CD4-positive, alpha-beta T cell treated with Interleukin-6 for 4 hours (primary cell): ENCODE measurements at regions not wholly inside any gene's neighbourhood (a gene's known extent, or its start where the extent isn't known, plus 50 kb on each side); places are given as distances from the start of the nearest gene placed in this dataset.
"Not testable (repeated sequence)": the region's sequence is repeated elsewhere in the genome, so short reads cannot be mapped to it uniquely, and the experiment has no call there.

Source experiments
- DNase-seq: peaks from one replicate; pipeline ENCODE4 v3.0.0-alpha.2; 2020; ENCODE audit warnings: mixed read lengths

DNA sequence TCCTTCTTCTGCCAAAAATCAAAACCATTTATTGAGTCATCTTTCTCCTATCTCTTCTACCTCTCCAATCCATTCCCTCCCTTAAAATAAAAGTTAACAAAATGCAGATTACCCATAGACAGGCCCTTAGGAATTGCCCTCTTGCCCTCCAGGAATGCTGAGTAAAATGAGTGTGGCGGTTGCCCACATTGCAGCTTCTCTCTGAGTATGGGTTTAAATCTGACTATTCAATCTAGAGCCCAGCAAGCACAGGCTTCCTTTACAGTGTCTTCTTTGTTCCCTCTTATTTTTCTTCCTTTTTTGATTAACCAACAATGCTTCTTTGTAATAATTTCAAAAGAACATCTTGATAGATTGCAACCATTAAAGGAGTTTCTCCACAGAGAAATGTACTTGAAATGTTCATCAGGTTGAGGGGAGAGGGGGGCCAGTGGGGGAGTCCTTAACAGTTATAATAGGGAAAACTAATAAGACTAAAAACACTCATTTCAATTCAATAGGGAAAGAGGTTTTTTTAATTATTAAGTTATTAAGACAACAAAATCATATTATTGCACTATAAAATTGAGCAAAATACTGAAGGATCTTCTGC, 135.3 kb upstream of the LMCD1 start:
- DNase-seq = no peak

DNA sequence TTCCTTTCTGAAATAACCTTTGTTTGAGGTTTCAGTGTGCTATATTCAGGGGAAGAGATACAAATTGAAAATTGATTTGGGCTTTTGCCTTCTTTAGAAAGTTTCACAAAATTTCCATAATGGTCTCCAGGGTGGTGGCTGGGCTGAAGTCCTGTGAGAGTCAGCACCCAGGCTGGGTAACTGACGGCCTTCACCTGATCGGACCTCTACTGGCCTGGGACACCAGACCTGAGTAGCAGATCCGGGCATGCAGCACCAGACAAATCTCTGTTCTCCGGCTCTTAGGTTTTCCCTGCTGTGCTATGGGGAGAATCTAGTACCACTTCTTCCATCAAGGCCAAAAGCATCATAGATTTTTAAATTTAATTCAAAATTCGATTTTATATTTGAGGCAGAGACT, 133.0 kb upstream of the LMCD1 start:
- DNase-seq = no peak

DNA sequence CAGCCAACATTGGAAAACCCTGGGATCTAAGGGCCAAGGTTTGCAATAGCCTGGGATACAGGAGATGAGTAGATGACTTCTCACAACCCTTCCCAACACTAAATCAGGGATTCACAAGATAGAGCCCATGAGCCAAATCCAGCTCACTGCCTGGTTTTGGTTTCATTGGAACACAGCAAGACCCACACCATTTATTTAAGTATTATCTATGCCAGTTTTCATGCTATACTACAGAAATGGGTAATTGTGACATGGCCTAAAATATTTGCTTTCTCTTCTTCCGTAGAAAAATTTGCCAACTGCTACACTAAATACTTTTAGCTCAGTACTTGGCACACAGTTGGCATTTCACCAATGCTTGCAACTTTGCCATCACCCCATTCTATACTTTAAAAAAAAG, 132.0 kb upstream of the LMCD1 start:
- no peak for DNase-seq

DNA sequence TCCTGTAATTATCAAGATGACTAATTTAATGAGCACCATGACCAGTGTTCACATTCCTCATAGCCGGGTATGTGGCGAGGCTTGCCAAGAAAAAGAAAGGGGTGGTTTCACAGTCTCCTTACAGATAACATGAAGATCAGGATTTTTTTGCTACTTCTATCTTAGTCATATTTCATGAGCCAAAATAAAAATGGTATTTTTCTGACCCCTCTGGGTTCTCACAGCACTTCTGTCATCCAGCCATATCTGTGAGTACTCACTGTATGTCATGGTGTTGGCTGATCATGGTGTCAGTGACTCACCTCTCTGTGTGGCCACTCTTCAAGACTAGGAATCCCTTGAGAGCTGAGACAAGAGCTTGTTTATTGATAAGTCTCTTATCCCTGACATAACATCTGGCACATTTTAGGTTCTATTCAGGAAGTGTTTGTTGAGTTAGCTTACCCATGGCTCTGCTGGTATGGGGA, 130.5 kb upstream of the LMCD1 start:
- no peak for DNase-seq

DNA sequence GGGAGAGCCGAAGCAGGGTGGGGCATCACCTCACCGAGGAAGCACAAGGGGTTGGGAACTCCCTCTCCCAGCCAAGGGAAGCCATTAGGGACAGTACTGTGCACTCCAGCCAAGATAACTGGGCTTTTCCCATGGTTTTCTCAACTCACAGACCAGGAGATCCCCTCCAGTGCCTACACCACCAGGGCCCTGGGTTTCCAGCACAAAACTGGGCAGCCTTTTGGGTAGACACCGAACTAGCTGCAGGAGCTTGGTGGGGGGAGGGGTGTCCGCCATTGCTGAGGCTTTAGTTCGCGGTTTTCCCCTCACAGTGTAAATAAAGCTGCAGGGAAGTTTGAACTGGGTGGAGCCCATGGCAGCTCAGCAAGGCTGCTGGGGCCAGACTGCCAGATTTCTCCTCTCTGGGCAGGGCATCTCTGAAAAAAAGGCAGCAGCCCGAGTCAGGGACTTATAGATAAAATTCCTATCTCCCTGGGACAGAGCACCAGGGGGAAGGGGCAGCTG, 129.6 kb upstream of the LMCD1 start:
- no peak for DNase-seq

DNA sequence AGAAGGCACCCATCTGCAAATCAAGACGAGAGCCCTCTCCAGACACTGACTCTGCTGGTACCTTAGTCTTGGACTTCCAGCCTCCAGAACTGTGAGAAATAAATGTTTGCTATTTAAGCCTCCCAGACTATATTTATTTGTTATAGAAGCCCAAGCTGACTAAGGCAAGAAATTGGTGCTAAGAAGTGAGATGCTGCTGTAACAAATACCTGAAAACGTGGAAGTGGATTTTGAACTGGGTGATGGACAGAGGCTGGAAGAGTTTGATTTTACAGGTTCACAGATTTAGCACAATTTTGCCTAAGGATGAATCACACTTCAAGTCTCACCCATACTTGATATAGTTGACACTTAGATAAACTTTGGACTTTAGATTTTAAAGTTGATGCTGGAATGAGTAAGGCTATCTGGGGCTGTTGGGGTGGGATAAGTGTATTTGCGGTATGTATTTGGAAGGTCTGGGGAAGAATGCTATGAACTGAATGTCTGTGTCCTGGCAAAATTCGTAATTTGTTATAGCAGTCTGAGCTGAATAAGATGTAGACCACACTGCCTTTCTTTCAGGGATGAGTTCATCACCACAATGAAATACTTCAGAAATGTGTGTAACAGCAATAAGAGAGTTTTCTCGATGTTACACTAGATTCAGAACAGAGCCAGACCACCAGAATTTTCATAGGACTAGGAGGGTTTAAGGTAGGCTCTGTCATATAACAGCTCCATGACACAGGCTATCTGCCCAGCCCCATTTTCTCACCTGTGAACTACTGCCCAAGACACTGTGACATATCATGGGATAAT, 120.5 kb upstream of the LMCD1 start:
- DNase-seq = no peak

DNA sequence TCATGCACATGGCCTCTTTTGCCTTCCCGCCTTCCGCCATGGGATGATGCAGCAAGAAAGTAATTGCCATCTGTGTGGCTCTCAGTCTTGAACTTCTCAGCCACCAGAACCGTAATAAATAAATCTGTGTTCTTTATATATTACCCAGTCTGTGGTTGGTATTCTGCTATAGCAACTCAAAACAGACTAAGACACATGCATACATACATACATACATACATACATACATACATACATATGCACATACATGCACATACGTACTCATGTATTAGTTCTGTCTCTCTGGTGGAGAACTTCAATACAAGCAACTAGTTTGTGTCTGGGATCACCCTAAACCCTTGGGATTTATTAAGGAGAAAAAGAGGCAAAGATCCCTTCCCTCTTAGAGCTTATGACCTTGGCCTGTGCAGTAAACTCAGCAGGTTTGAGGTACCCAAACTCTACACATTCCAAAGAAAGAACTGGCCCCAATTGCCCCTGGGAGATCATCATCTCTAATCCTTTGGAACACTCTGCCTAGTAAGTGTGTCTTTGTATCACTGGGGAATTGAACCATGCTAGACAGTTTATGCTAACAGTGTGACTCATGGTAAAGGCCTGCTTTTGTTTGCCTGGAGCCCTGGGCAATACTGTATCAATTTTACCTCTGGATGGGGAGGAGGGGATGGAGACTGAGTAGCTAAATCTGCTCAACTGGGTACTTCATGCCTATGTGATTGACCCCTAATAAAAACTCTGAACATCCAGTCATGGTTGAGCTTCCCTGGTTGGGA, 115.6 kb upstream of the LMCD1 start:
- no peak for DNase-seq

DNA sequence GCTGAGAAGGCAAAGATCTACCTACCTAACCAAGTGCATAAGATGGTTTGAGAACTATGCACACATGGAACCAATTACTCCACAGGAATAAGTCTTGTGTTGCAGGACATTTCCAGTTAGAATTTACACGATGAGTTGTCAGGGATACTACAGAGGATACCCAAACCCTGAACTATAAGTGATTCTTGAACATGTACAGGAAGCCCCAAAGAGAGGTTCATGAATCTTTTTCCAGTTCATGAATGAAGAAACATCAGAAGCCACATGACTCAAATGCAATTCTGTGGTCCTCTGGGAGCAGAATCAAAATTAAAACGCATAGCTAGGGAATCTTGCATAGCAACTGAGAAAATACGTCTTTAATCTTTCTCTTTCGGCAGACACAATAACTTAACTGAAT, 114.1 kb upstream of the LMCD1 start:
- no peak for DNase-seq

DNA sequence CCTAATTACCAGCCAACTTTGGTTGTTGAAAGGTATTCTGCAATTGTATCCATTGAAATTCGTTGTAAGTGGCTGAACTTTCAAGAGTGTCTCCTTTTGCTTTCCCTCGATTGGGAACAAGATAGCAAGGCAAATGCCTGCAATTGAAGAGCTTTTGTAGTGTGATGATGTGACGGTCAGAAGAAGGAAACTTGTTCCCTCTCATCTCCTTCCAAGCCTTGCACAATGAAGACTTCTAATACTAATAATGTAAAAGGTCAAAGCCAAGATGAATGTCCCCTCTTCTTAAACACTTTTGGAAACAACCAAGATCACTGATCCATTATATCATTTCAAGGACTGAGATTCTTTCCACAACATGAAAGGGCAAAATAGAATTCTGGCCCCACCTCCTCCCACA, 101.9 kb upstream of the LMCD1 start:
- no peak for DNase-seq

DNA sequence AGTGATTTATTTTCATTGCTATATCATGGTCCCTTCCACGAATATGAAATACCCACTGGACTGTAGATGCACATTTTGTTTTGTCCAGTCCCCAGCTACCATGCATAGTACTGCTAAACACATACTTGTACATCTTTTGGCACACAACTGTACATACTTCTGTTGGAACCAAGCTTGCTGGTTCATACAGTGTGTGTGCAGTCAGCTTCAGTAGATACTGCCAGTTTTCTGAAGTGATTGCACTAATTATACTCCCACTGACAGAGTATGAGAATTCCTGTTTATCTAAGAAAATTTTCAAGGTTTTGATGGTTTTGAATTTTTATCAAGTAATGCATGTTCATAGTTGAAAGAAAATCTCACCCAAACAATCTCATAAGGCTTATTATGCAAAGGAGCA, 100.7 kb upstream of the LMCD1 start:
- no peak for DNase-seq

DNA sequence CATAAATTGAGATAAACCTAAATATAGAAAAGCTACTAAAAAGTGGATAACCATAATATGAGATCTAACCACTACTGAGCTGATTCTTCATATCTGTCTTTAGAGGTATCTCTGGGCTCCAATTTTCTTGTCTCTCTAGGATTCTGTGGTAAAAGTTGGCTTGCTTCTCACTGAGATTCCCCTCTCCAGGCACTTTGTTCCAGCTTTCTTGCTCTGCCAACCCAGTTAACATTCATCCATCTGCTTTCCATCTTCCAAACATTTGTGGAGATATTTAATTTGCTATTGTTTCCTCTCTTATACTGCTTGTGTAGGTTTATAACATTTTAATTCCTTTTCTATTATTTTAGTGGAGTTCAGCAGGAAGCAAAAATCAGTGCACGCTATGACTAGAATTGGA, 97.6 kb upstream of the LMCD1 start:
- no peak for DNase-seq

DNA sequence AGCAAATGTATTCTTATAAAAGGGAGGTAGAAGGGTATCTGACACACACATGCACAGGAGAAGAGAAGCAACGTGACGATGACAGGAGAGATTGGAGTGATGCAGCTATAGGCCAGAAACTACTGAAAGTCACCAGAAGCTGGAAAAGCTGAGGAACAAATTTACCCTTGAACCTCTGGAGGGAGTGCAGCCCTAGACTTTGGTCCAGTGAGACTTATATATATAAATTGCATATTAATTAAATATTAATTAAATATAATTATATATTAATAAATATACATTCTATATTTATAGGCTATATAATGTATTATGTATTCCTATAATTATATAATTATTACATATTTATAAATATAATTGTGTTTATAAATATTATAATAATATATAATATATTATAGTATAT, 96.5 kb upstream of the LMCD1 start:
- DNase-seq = no peak

DNA sequence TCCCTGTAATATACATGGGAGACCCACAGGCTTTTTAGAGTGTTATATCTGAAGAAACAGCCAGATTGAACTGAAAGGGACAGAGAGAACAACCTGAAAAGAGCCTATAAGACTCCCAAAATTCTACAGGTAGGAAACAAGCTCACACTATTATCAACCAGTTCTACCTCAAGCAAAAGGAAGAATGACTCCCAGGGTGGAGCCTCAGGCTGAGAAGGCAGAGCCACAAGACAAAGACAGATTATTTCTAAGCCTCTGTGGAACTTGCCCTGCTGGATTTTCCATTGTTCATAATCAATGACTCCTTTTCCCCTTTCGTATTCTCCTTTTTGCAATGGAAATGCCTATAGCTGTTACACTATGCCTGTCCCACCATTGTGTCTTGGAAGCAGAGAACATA, 95.1 kb upstream of the LMCD1 start:
- DNase-seq = no peak

DNA sequence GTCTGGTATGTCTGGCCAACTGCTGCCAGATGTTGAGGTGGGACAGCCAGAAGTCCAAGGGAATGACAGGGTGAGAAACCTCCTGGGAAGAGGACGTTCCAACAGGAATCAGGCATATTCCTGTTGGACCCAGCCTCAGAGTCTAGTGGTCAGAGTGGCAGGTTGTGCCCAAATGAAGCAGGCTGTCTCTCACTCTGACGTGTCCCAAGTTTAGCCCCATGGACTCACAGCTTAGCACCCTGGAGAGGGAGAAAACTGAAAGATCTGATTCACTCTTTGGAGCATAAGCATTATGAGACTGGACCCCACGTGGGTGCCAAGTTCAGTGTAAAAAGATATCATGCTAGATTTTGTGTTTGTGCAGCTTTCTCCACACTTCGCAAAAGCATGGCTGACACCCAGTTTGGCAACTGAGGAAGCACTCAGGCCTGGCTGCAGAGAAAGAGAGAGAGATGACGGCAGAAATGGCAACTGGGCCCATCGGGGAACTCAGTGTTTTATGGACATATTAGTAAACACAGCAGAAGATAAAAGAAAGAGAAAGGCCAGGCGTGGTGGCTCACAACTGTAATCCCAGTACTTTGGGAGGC, 88.2 kb upstream of the LMCD1 start:
- DNase-seq = no peak

DNA sequence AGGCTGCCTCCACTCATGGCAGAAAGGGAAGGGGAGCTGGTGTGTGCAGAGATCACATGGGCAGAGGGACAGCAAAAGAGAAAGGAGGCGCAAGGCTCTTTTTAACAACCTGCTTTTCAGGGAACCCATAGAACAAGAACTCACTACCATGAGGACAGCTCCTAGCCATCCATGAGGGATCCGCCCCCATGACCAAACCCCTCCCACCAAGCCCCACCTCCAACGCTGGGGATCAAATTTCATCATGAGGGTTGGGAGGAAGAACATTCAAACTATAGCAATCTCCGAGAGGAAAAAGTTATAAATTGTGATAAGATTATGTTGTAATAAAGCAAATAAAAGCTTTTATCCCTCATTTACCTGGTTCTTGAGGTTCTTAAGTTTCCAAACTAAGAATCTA, 84.7 kb upstream of the LMCD1 start:
- peak; percentile 8 for DNase-seq

DNA sequence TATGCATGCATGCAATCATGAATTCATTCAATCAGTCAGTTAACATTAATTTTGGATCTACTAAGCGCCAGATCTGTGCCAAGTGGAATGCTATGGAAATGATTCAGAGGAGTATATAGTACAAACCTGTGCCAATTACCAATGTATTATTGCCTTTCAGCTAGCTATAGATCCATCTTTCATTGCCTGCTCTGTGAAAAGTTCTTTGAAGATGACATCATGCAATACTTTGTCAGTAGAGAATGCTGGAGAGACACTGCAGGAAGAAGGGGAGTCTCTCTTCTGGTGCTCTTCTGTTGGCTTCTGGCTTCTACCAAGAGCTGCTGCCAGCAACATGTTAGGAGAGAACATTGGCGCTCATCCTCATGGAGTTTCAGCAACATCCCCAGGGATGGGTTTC, 81.0 kb upstream of the LMCD1 start:
- DNase-seq = no peak

DNA sequence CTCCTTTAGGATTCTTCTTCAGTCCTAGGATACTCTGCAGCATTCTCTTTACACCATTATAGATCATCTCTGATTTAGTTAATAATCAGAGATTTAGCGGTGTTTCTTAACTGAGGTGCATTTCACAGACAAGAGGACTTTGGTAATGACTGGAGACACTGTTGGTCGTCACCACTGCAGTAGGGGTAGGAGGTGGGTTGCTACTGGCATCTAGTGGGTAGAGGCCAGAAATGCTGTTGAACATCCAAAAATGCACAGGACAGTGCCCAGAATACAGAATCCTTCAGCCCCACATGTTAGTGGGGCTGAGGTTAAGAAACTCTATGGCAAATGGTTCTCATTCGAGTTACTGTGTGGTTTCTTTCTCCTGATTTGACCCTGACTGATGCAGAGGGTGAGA, 80.4 kb upstream of the LMCD1 start:
- DNase-seq = no peak

DNA sequence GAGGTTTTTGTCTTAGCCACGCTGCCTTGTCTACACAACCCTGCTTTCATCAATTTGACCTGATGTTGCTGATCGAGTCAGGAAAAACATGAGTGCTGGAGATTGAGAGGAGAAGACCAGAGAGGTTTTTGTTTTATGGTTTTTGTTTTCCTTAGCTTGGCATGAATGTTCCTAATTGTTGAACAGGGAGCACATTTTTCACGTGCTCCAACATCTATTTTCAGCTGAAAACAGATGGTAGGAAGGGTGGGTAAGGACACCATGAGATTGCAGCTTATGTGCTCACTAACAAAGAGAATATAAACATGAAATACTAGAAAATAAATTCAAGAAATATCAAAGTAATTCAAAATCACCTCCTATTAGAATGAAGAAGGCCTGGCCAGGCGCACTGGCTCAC, 79.9 kb upstream of the LMCD1 start:
- no peak for DNase-seq

DNA sequence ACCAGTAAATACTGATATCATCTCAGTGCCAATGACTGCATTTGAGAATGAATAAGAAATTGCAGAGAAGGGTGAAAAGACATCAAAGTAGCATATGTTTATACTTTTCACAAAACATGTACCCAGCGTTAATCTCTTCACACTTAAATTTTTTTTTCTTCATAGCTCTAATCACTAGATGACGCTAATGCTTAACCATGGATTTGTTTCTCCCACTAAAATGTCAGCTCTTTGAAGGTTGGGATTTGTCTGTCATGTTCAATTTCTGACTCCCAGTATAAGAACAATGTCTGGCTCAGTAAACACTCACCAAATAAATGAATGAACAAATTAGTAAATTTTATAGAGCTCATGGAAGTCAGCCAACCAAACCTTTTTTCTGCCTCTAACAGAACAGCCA, 78.3 kb upstream of the LMCD1 start:
- DNase-seq = no peak

DNA sequence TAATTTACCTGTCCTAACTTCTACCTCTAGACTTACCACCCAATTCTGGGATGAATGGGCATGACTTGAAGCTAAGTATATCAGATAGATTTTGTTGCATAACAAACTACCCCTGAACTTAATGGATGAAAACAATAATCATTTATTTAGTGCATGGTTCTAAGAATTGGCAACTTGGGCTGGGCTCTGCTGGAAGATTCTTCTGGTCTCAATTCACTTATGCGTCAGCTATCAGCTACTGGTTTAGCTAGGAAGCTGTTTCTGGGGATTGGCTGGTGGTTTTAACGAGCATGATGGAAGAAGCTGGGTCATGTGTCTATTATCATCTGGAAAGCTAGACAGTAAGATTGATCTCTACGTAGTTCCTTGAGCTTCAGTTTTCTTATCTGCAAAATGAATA, 77.3 kb upstream of the LMCD1 start:
- no peak for DNase-seq

DNA sequence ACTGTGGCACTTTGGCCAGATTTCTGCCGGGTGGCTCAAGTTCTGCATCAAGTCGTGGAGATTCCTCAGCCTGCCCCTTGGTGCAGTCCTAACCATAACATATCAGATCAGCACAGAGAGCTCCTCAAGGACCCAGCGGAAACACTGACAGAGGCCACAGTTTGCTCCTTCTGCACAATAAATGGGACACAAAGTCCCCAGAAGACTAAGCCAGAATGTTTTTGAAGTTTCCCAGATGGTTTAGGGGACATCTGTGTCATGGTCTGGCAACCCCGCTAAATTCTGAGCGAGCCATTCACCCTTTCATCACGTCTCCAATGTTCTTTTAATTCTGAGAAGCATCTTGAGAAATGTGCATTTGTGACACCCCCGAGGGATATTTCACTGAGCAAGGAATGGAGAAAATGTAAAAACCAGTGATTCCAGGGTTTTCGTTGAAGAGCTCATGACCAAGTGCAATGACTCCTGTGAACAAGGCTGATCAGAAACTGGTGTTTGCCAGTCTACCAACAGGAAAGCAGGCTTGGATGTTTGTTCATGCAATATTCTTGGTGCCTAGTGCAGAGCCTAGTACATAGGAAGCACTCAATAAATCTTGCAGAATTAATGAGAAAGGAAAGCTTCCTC, 64.8 kb upstream of the LMCD1 start:
- DNase-seq = no peak

DNA sequence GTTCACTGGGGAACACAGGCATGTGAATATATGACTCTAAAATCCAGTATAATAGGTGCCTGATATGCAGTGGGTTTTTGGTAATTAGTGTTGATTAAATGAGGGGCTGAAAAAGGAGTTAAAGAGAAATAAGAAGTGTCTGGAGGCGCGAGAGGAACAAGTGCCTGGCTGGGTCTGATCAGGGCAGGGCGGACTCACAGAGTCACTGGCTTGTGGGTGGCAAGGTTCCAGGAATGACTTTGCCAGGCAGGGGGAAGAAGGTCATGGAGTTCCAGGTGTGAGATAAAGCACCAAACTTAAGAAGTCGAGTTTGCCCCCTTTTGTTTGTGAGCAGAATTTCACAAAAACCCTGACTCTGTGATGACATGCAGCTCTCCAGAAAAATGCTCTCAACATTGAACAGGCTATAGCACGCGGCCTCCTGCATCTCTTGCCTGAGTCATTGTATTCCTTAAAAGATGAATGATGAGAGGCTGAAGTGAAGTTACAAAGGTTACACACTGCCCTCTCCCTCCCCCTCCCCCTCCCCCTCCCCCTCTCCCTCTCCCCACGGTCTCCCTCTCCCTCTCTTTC, 63.0 kb upstream of the LMCD1 start:
- DNase-seq = no peak

DNA sequence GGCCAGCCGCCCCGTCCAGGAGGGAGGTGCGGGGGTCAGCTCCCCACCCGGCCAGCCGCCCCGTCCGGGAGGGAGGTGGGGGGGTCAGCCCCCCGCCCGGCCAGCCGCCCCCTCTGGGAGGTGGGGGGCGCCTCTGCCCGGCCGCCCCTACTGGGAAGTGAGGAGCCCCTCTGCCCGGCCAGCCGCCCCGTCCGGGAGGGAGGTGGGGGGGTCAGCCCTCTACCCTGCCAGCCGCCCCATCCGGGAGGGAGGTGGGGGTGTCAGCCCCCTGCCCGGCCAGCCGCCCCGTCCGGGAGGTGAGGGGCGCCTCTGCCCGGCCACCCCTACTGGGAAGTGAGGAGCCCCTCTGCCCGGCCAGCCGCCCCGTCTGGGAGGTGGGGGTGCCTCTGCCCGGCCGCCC, 61.5 kb upstream of the LMCD1 start:
- DNase-seq = not testable (repeated sequence)
